Breast epithelium (tissue), 3 donors: ENCODE measurements at regions not wholly inside any gene's neighbourhood (a gene's known extent, or its start where the extent isn't known, plus 50 kb on each side); places are given as distances from the start of the nearest gene placed in this dataset.

Experiments used
- POLR2A ChIP-seq: fragments of 450-650 bp; IDR thresholded peaks from one replicate; pipeline ENCODE4 v1.6.1; 2016; ENCODE audit warnings: antibody characterized with exemption, mild to moderate bottlenecking, moderate library complexity
- TF ChIP-seq, protein P1 (sequence below), 3 donors: fragments of 450-650 bp; IDR thresholded peaks; one replicate each; pipeline ENCODE4 v1.5.1; 2016 to 2017; ENCODE audit warnings: antibody characterized with exemption in 3 of 3, mild to moderate bottlenecking in 3 of 3, moderate library complexity in 3 of 3

GRCh38 chr12:127254420-127254955 lies 1012.5 kb upstream of the TMEM132C start:
- no peak for TF ChIP-seq POLR2A
- TF ChIP-seq, protein P1, sequence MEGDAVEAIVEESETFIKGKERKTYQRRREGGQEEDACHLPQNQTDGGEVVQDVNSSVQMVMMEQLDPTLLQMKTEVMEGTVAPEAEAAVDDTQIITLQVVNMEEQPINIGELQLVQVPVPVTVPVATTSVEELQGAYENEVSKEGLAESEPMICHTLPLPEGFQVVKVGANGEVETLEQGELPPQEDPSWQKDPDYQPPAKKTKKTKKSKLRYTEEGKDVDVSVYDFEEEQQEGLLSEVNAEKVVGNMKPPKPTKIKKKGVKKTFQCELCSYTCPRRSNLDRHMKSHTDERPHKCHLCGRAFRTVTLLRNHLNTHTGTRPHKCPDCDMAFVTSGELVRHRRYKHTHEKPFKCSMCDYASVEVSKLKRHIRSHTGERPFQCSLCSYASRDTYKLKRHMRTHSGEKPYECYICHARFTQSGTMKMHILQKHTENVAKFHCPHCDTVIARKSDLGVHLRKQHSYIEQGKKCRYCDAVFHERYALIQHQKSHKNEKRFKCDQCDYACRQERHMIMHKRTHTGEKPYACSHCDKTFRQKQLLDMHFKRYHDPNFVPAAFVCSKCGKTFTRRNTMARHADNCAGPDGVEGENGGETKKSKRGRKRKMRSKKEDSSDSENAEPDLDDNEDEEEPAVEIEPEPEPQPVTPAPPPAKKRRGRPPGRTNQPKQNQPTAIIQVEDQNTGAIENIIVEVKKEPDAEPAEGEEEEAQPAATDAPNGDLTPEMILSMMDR (IDR thresholded peaks at IDR 0.05) = no peak
